ENCODE measurements at regions not wholly inside any gene's neighbourhood (a gene's known extent, or its start where the extent isn't known, plus 50 kb on each side); places are given as distances from the start of the nearest gene placed in this dataset.
"Not testable (repeated sequence)": the region's sequence is repeated elsewhere in the genome, so short reads cannot be mapped to it uniquely, and the experiment has no call there.

- DNase-seq (ENCODE audit: low spot score), result no peak
- intact Hi-C loops (cut with DNase I), result no loop called here
Observed at GRCh38 chr7:91710881-91711280, 169.6 kb downstream of the MTERF1 start.

GRCh38 chr7:91713669-91714068, 166.8 kb downstream of the MTERF1 start:
- intact Hi-C loops (cut with DNase I), result no loop called here
- no peak for DNase-seq (ENCODE audit: low spot score)

GRCh38 chr7:91717681-91718470, 162.6 kb downstream of the MTERF1 start:
- no peak for DNase-seq (ENCODE audit: low spot score)
- intact Hi-C loops (cut with DNase I), result no loop called here

GRCh38 chr7:91719008-91719407, 161.5 kb downstream of the MTERF1 start:
- intact Hi-C loops (cut with DNase I), result no loop called here
- no peak for DNase-seq (ENCODE audit: low spot score)

- intact Hi-C loops (cut with DNase I), result no loop called here
- no peak for DNase-seq (ENCODE audit: low spot score)
Observed at GRCh38 chr7:91720260-91720937, 160.1 kb downstream of the MTERF1 start.

GRCh38 chr7:91722831-91723230, 157.7 kb downstream of the MTERF1 start:
- intact Hi-C loops (cut with DNase I), result no loop called here
- DNase-seq (ENCODE audit: low spot score), result no peak

- intact Hi-C loops (cut with DNase I); DNase-seq (ENCODE audit: low spot score): not testable (repeated sequence)
Observed at GRCh38 chr7:91729046-91729445, 151.5 kb downstream of the MTERF1 start.

- intact Hi-C loops (cut with DNase I), result no loop called here
- DNase-seq (ENCODE audit: low spot score), result no peak
Observed at GRCh38 chr7:91731976-91732375, 148.5 kb downstream of the MTERF1 start.

- no peak for DNase-seq (ENCODE audit: low spot score)
- intact Hi-C loops (cut with DNase I), result no loop called here
Observed at GRCh38 chr7:91749418-91749817, 131.1 kb downstream of the MTERF1 start.

GRCh38 chr7:91750091-91750490, 130.4 kb downstream of the MTERF1 start:
- no peak for DNase-seq (ENCODE audit: low spot score)
- intact Hi-C loops (cut with DNase I), result no loop called here

GRCh38 chr7:91752102-91752501, 128.4 kb downstream of the MTERF1 start:
- intact Hi-C loops (cut with DNase I), result no loop called here
- DNase-seq (ENCODE audit: low spot score), result no peak

- intact Hi-C loops (cut with DNase I); DNase-seq (ENCODE audit: low spot score): not testable (repeated sequence)
Observed at GRCh38 chr7:91754280-91754679, 126.2 kb downstream of the MTERF1 start.

GRCh38 chr7:91755121-91755520, 125.4 kb downstream of the MTERF1 start:
- not testable (repeated sequence) for DNase-seq (ENCODE audit: low spot score)

GRCh38 chr7:91759205-91759863, 121.2 kb downstream of the MTERF1 start:
- intact Hi-C loops (cut with DNase I), result no loop called here
- DNase-seq (ENCODE audit: low spot score), result no peak

More at GRCh38 chr7:91755121-91755520, 125.4 kb downstream of the MTERF1 start:
- intact Hi-C loops (cut with DNase I), result not testable (repeated sequence)

- intact Hi-C loops (cut with DNase I), result no loop called here
- DNase-seq (ENCODE audit: low spot score), result no peak
Observed at GRCh38 chr7:91767820-91768219, 112.7 kb downstream of the MTERF1 start.

GRCh38 chr7:91771394-91771793, 109.1 kb downstream of the MTERF1 start:
- intact Hi-C loops (cut with DNase I), result no loop called here
- DNase-seq (ENCODE audit: low spot score), result no peak

GRCh38 chr7:91771921-91772815, 108.3 kb downstream of the MTERF1 start:
- intact Hi-C loops (cut with DNase I), result no loop called here
- DNase-seq (ENCODE audit: low spot score), result no peak

GRCh38 chr7:91776171-91776570, 104.3 kb downstream of the MTERF1 start:
- intact Hi-C loops (cut with DNase I), result no loop called here
- DNase-seq (ENCODE audit: low spot score), result no peak

GRCh38 chr7:91777522-91777921, 103.0 kb downstream of the MTERF1 start:
- DNase-seq (ENCODE audit: low spot score), result no peak
- intact Hi-C loops (cut with DNase I), result no loop called here

Data from posterior vena cava (tissue), 2 donors.